Ovary (tissue), 3 donors: ENCODE measurements at regions not wholly inside any gene's neighbourhood (a gene's known extent, or its start where the extent isn't known, plus 50 kb on each side); places are given as distances from the start of the nearest gene placed in this dataset.

Source experiments
- CTCF ChIP-seq, 3 donors: fragments of 450-650 bp in 2 of 3; fragments of 200-600 bp in 1 of 3; IDR thresholded peaks; one replicate each; pipeline versions ENCODE4 v1.5.1 to v1.8.0; 2016 to 2022; ENCODE audit warnings: antibody characterized with exemption in 3 of 3, mild to moderate bottlenecking in 1 of 3
- EP300 ChIP-seq: sonication (generic); formaldehyde crosslinking; IDR thresholded peaks from one replicate; pipeline ENCODE4 v1.6.1; 2017; ENCODE audit warnings: antibody characterized with exemption
- POLR2A ChIP-seq: fragments of 450-650 bp; IDR thresholded peaks from one replicate; pipeline ENCODE4 v1.6.1; 2017; ENCODE audit warnings: antibody characterized with exemption, mild to moderate bottlenecking, moderate library complexity
- donor health status: DM: no; HTN: no; CAD: no.

DNA sequence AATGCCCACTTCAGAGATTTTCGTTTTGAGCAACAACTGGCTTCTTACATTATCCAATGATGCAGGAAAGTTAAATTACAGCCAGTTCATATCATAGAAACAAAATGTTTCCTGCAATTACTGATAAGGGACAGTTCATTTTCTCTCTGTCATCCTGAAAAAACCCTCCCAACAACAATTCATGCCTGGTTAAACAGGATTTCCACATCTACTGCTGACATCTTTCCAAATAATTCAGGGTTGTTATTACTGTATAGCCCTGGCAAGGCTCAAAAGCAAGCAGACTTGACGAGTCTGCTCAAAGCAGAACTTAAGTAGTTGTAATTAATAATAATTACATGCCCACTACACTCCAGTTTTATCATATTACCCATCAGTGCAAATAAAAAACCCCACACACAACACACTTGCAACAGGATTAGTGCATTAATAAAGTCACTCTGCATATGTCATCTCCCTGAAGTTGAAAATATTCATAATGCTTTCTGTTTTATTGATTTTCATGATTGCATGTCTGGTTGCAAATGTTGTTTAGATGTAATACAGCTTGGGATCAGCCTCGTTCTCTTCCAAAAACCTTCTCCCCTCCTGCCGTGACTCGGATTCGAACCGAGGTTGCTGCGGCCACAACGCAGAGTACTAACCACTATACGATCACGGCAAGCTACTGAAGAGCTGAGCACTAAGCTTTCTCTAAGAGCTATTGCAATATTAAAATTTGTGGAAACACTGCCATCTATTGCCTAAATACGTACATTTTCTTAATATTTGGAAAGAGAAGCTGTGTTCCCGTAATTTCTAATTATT is 119.6 kb upstream of the NFIB start:
- peak in 2 of 3 donors; percentile 15 to 35 for TF ChIP-seq CTCF (IDR thresholded peaks at IDR 0.05)
- TF ChIP-seq POLR2A: no peak
- no peak for TF ChIP-seq EP300
